Retinal pigment epithelial cell (primary cell): ENCODE measurements at regions not wholly inside any gene's neighbourhood (a gene's known extent, or its start where the extent isn't known, plus 50 kb on each side); places are given as distances from the start of the nearest gene placed in this dataset.

ENCODE experiments used
- DNase-seq: peaks from one replicate; pipeline ENCODE4 v3.0.0-alpha.2; 2010; ENCODE audit warnings: low read depth
- H3K4me3 ChIP-seq: 2 replicates; pipeline ENCODE4 v1.5.1; 2011; ENCODE audit warnings: mild to moderate bottlenecking, low read length, control low read depth, moderate library complexity
- CTCF ChIP-seq: conservative IDR thresholded peaks from 2 replicates; pipeline ENCODE4 v1.5.1; 2011; ENCODE audit warnings: low read depth, low read length, control low read depth, inconsistent platforms

GRCh38 chr14:30440961-30441360 is 118.0 kb upstream of the G2E3 start:
- DNase-seq, result no peak
- TF ChIP-seq CTCF, result no peak

DNA sequence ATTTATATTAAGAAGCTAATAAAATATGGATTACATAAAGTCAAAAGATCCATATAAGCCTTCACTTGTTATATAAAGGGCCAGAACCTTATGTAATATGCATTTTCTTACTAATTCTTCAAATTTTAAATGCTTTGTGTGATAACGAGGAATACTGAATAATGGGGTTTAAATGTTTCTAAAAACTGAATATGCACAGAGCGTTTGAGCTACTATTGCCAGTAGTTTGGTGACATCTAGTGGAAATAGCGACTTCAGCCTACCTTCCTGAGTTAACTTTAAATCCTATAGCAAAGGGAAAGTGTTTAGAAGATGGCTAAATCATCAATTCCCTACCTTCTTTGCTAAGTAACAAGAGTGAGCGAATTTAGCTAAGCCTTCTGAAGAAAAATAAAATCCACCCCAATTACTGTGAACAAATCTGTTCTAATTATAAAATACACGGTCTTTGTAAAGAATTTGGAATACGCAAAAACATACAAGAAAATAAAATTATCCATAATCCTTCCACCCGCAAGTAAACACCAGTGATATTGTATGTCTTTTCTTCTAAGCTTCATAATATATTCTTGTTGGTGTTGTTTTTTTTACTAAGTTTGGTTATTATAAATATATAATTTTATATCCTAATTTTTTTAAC is 115.5 kb upstream of the G2E3 start:
- no peak for DNase-seq
- peak; percentile 73 for TF ChIP-seq CTCF
- H3K4me3 ChIP-seq, result no peak overlapping the region

More at GRCh38 chr14:30440961-30441360, 118.0 kb upstream of the G2E3 start:
- no peak overlapping the region for H3K4me3 ChIP-seq

GRCh38 chr14:30444451-30444850 is 114.5 kb upstream of the G2E3 start:
- TF ChIP-seq CTCF, result no peak
- H3K4me3 ChIP-seq, result no peak overlapping the region
- DNase-seq, result no peak

DNA sequence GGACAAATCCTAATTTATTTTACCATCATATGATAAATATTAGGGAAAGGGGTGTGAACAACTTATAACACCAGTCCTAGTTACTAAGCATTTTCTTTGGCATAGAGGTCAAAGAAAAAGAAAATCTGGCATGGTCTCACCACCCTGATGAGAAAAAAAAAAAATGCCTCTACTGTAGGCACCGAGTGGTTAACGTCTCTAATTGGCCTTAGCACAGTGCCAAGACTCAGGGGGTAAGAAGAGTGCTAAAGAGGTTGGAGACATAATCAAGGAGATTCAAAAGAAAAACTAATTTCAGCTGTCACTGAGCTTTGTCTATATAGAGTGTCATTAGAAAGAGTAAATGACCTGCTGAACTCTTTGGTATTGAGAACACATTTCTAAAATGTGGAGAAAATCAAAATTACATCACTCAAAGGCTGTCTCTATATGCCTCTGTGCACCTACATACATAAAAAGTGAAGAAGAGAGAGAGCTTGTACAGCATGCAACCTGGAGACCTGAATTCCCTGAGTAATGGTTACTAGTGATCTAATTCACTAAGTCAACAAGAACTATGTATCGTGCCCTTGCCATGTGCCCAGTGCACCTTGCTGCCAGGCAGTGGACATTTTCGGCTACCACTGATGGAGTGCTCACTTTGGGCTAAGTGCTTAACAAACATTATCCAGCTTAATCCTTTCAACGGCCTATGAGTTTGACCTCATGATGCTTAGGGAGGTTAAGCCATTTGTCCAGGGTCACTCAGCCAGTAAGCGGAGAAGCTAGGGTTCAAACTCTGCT is 113.8 kb upstream of the G2E3 start:
- no peak for TF ChIP-seq CTCF

GRCh38 chr14:30445852-30446251 is 113.1 kb upstream of the G2E3 start:
- H3K4me3 ChIP-seq, result no peak overlapping the region
- DNase-seq, result no peak
- no peak for TF ChIP-seq CTCF

More for the DNA sequence above, 113.8 kb upstream of the G2E3 start:
- H3K4me3 ChIP-seq, result no peak overlapping the region
- DNase-seq, result no peak

DNA sequence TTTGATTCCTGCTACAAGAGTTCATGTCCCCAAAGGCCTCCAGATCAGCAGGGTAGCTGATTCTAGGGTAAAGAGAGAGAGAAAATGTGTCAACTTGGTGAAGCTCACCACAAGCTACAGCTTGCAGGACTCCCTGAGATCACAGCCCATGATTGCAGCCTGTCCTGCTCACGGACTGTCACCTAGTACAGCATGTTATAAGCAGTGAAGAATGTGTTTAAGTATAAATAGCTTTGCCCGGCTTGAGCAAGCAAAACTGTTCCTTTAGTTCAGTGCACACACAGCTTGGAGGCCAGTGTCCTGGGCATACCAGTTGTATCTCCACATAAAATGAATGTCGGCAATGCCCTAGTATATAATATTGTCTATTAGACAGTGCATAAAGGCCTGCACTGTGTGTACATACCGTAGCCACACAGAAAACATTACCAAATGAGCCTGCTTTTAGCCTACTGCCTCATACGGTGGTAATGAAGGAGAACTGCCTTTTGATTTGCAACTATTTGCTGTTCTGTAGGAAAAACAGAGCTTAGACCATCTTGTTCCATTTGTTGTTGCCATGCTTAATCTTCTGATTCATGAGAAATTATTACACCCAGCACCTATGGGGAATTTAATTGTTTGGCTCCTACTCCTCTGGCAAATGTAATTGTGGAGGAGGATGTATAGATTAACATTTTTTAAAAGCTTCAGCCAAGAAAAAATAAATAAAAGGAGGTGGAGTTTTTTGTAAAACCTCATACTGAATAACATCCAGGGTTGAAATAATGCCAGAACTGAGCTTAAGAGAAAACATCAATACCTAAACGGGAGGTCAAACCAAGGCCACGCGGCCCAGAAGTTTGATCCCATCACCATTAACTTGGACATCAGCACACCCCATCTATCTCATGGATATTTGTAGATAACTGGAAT is 108.1 kb upstream of the G2E3 start:
- peak; percentile 49 for DNase-seq
- H3K4me3 ChIP-seq, result no peak overlapping the region
- TF ChIP-seq CTCF, result no peak
